PC-3 (cell line): ENCODE measurements at regions not wholly inside any gene's neighbourhood (a gene's known extent, or its start where the extent isn't known, plus 50 kb on each side); places are given as distances from the start of the nearest gene placed in this dataset.

Source experiments
- ATAC-seq: fragments of 200-7000 bp; cut with Tn5 transposase; 2 replicates; pipeline ENCODE4 v1.9.1; 2020; ENCODE audit warnings: mild to moderate bottlenecking, moderate library complexity
- BruUV-seq: library from RNA; stranded (reverse); fragments of 400-500 nt; replicated peaks from 2 replicates; lab custom pipeline; 2021; lab: Mats Ljungman, UMichigan
- CTCF ChIA-PET: fragments of 300-600 bp; sonication (Branson Sonifier 250); formaldehyde crosslinking; loops from one replicate; lab custom pipeline; 2022; ENCODE audit warnings: antibody characterized with exemption; lab: Charles Lee
- POLR2A ChIA-PET: fragments of 300-600 bp; sonication (Branson Sonifier 250); formaldehyde crosslinking; loops from one replicate; lab custom pipeline; 2022; ENCODE audit warnings: antibody characterized with exemption; ENCODE audit not compliant: unreplicated experiment; lab: Charles Lee
- DNase-seq: peaks from one replicate; pipeline ENCODE4 v3.0.0-alpha.2; 2015
- H2AFZ ChIP-seq: fragments of 300-600 bp; sonication (generic); 2 replicates; pipeline ENCODE4 v1.6.0; 2016; ENCODE audit warnings: antibody characterized with exemption, low read length
- H3F3A ChIP-seq: fragments of 300-600 bp; sonication (generic); one replicate; pipeline ENCODE4 v1.6.0; 2017; ENCODE audit warnings: antibody characterized with exemption, low read length, control low read depth, mild to moderate bottlenecking; ENCODE audit not compliant: unreplicated experiment
- H3K27ac ChIP-seq: fragments of 300-600 bp; sonication (generic); 2 replicates; pipeline ENCODE4 v1.5.1; 2016; ENCODE audit warnings: mild to moderate bottlenecking, low read length
- H3K27me3 ChIP-seq: fragments of 300-600 bp; sonication (generic); 2 replicates; pipeline ENCODE4 v1.6.1; 2016; ENCODE audit warnings: low read length, mixed read lengths
- H3K36me3 ChIP-seq: fragments of 300-600 bp; sonication (generic); 2 replicates; pipeline ENCODE4 v1.6.1; 2016; ENCODE audit warnings: low read depth, mixed run types, low read length, mixed read lengths
- H3K4me1 ChIP-seq: fragments of 300-600 bp; sonication (generic); 2 replicates; pipeline ENCODE4 v1.5.1; 2016; ENCODE audit warnings: low read length; ENCODE audit not compliant: insufficient read depth
- H3K4me2 ChIP-seq: fragments of 300-600 bp; sonication (generic); 2 replicates; pipeline ENCODE4 v1.6.0; 2016; ENCODE audit warnings: low read length
- H3K4me3 ChIP-seq: fragments of 300-600 bp; sonication (generic); 2 replicates; pipeline ENCODE4 v1.5.1; 2016; ENCODE audit warnings: mild to moderate bottlenecking, low read length, mixed read lengths
- H3K79me2 ChIP-seq: fragments of 300-600 bp; sonication (generic); 2 replicates; pipeline ENCODE4 v1.6.1; 2017; ENCODE audit warnings: low read length, mixed read lengths
- H3K9ac ChIP-seq: fragments of 300-600 bp; sonication (generic); 2 replicates; pipeline ENCODE4 v1.6.0; 2016; ENCODE audit warnings: mild to moderate bottlenecking, low read length
- H3K9me2 ChIP-seq: fragments of 300-600 bp; sonication (generic); replicated peaks from 2 replicates; pipeline ENCODE4 v1.6.1; 2016; ENCODE audit warnings: mixed run types, low read length, mixed read lengths
- H3K9me3 ChIP-seq: fragments of 300-600 bp; sonication (generic); 2 replicates; pipeline ENCODE4 v1.6.1; 2016; ENCODE audit warnings: low read length, mixed read lengths
- H4K20me1 ChIP-seq: fragments of 300-600 bp; sonication (generic); 2 replicates; pipeline ENCODE4 v1.6.1; 2016; ENCODE audit warnings: low read length, mixed read lengths
- CTCF ChIP-seq: fragments of 300-600 bp; sonication (generic); conservative IDR thresholded peaks from 2 replicates; pipeline ENCODE4 v1.5.1; 2017; ENCODE audit warnings: antibody characterized with exemption, low read depth, mild to moderate bottlenecking, low read length
- EZH2 ChIP-seq: fragments of 300-600 bp; sonication (generic); IDR thresholded peaks from one replicate; pipeline ENCODE4 v1.6.1; 2017; ENCODE audit warnings: antibody characterized with exemption, mild to moderate bottlenecking, low read length; ENCODE audit not compliant: unreplicated experiment
- EZH2phosphoT487 ChIP-seq: fragments of 300-600 bp; sonication (generic); IDR thresholded peaks from 2 replicates; pipeline ENCODE4 v1.6.1; 2018; ENCODE audit warnings: mild to moderate bottlenecking, antibody characterized with exemption, low read length, borderline replicate concordance
- intact Hi-C: fragments of 100-400 bp; cut with micrococcal nuclease; formaldehyde crosslinking; loops from 2 replicates; pipeline ENCODE4 v1.9.0; 2023

GRCh38 chr5:87770016-87770570 lies 357.4 kb upstream of the CCNH start:
- Histone ChIP-seq H3F3A (no peaks in the 10 kb centered on the region), H3K9me3 (no peaks in the 10 kb centered on the region), H3K9me2 (no peaks in the 10 kb centered on the region), H3K4me3 (no peak overlapping the region), H3K79me2 (no peaks in the 10 kb centered on the region), H3K4me1 (peaks cover 13% of the 10 kb centered on the region), H3K36me3 (no peaks in the 10 kb centered on the region), H4K20me1 (no peaks in the 10 kb centered on the region), H3K27me3 (no peaks in the 10 kb centered on the region), H3K9ac (no peak overlapping the region), H3K27ac (no peak overlapping the region), H3K4me2 (no peak overlapping the region), H2AFZ (no peak overlapping the region)
- TF ChIP-seq CTCF = no peak
- no peak for TF ChIP-seq EZH2
- no peak for TF ChIP-seq EZH2phosphoT487
- ATAC-seq = no peak
- ChIA-PET CTCF (no interaction called here), POLR2A (no interaction called here)
- intact Hi-C loops = no loop called here
- no peak for DNase-seq
- BruUV-seq = no TSS peak

GRCh38 chr5:87769157-87769556 lies 356.4 kb upstream of the CCNH start:
- Histone ChIP-seq H2AFZ (no peak overlapping the region), H4K20me1 (no peaks in the 10 kb centered on the region), H3K9me3 (no peaks in the 10 kb centered on the region), H3F3A (no peaks in the 10 kb centered on the region), H3K4me3 (no peak overlapping the region), H3K9ac (no peak overlapping the region), H3K9me2 (no peaks in the 10 kb centered on the region), H3K4me1 (peaks cover 13% of the 10 kb centered on the region), H3K79me2 (no peaks in the 10 kb centered on the region), H3K27ac (peak overlapping the region; percentile 29), H3K27me3 (no peaks in the 10 kb centered on the region), H3K4me2 (peak overlapping the region; percentile 44), H3K36me3 (no peaks in the 10 kb centered on the region)
- ChIA-PET POLR2A (interaction anchor here (0.6 to 0.7 kb wide), 4 partner anchors 60 to 691 kb away, joined by 3 to 30 read pairs (median 5); no protein-coding TSS in a partner anchor), CTCF (no interaction called here)
- intact Hi-C loops = loop anchor here (5.0 to 10.0 kb wide), 2 partner anchors 227 to 354 kb away; partner anchors contain the start of gene CCNH
- no peak for TF ChIP-seq CTCF
- TF ChIP-seq EZH2 = no peak
- TF ChIP-seq EZH2phosphoT487 = no peak
- ATAC-seq = peak; percentile 100
- BruUV-seq = no TSS peak
- peak; percentile 94 for DNase-seq

- H3F3A ChIP-seq = no peaks in the 10 kb centered on the region
- BruUV-seq = no TSS peak
- DNase-seq (no peak), ATAC-seq (no peak)
- TF ChIP-seq CTCF (no peak), EZH2 (no peak), EZH2phosphoT487 (no peak)
- no peaks in the 10 kb centered on the region for H3K27me3 ChIP-seq
- no peak overlapping the region for H2AFZ ChIP-seq
- H3K27ac ChIP-seq = no peak overlapping the region
- H4K20me1 ChIP-seq = no peaks in the 10 kb centered on the region
- H3K36me3 ChIP-seq = no peaks in the 10 kb centered on the region
- H3K9me3 ChIP-seq = no peaks in the 10 kb centered on the region
- H3K4me1 ChIP-seq = peaks cover 15% of the 10 kb centered on the region
- no peak overlapping the region for H3K9ac ChIP-seq
- POLR2A ChIA-PET = no interaction called here
- no peak overlapping the region for H3K4me2 ChIP-seq
- intact Hi-C loops = loop anchor here (5.0 to 10.0 kb wide), 2 partner anchors 226 to 353 kb away; partner anchors contain the start of gene CCNH
- H3K4me3 ChIP-seq = no peak overlapping the region
- 0 out of 2 replicates have a peak, but pooled peaks cover 4% of the 10 kb centered on the region for H3K9me2 ChIP-seq
- CTCF ChIA-PET = no interaction called here
- no peaks in the 10 kb centered on the region for H3K79me2 ChIP-seq
These were observed 355.5 kb upstream of the CCNH start for GRCh38 chr5:87768190-87768589.
